Caco-2 (cell line): ENCODE measurements at regions not wholly inside any gene's neighbourhood (a gene's known extent, or its start where the extent isn't known, plus 50 kb on each side); places are given as distances from the start of the nearest gene placed in this dataset.

Experiments used
- BruUV-seq: library from RNA; stranded (reverse); fragments of 400-500 nt; replicated peaks from 2 replicates; lab custom pipeline; 2021; lab: Mats Ljungman, UMichigan
- CTCF ChIA-PET: fragments of 300-600 bp; sonication (Branson Sonifier 250); formaldehyde crosslinking; loops from one replicate; lab custom pipeline; 2022; ENCODE audit warnings: antibody characterized with exemption; lab: Charles Lee
- POLR2A ChIA-PET: fragments of 300-600 bp; sonication (Branson Sonifier 250); formaldehyde crosslinking; loops from one replicate; lab custom pipeline; 2022; ENCODE audit warnings: antibody characterized with exemption; lab: Charles Lee
- DNase-seq, 2 experiments: peaks; one replicate each; pipeline versions ENCODE4 v3.0.0 to v3.0.0-alpha.2; 2020 to 2022
- H3K27me3 ChIP-seq: replicated peaks from 2 replicates; pipeline ENCODE4 v1.6.0; 2011; ENCODE audit warnings: low read length; ENCODE audit not compliant: control insufficient read depth, insufficient read depth
- H3K36me3 ChIP-seq: 2 replicates; pipeline ENCODE4 v1.5.1; 2011; ENCODE audit warnings: low read length; ENCODE audit not compliant: control insufficient read depth, insufficient read depth
- H3K4me1 ChIP-seq: fragments of 250-450 bp; sonication (Bioruptor Pico); 2 replicates; pipeline ENCODE4 v1.5.1; 2020; ENCODE audit warnings: mild to moderate bottlenecking
- H3K4me3 ChIP-seq: 2 replicates; pipeline ENCODE4 v1.5.1; 2011; ENCODE audit warnings: low read depth, mild to moderate bottlenecking, control low read depth, low read length
- H3K9me3 ChIP-seq: fragments of 250-450 bp; sonication (Bioruptor Pico); 2 replicates; pipeline ENCODE4 v1.5.1; 2020; ENCODE audit warnings: mild to moderate bottlenecking, moderate library complexity
- H3K27ac Mint-ChIP-seq: one replicate; pipeline ENCODE4 v1.8.0; 2022; ENCODE audit warnings: mixed read lengths; ENCODE audit not compliant: unreplicated experiment
- H3K27me3 Mint-ChIP-seq: one replicate; pipeline ENCODE4 v1.8.0; 2022; ENCODE audit warnings: mixed read lengths; ENCODE audit not compliant: insufficient read depth, unreplicated experiment
- H3K36me3 Mint-ChIP-seq: one replicate; pipeline ENCODE4 v1.8.0; 2022; ENCODE audit warnings: mild to moderate bottlenecking, mixed read lengths; ENCODE audit not compliant: insufficient read depth, unreplicated experiment
- H3K4me1 Mint-ChIP-seq: one replicate; pipeline ENCODE4 v1.8.0; 2022; ENCODE audit warnings: low read depth, mixed read lengths; ENCODE audit not compliant: unreplicated experiment
- H3K4me3 Mint-ChIP-seq: one replicate; pipeline ENCODE4 v1.8.0; 2022; ENCODE audit warnings: mild to moderate bottlenecking, moderate library complexity, mixed read lengths; ENCODE audit not compliant: unreplicated experiment
- H3K9me3 Mint-ChIP-seq: one replicate; pipeline ENCODE4 v1.8.0; 2022; ENCODE audit warnings: mixed read lengths; ENCODE audit not compliant: unreplicated experiment
- CTCF ChIP-seq, 2 experiments: fragments of 200-600 bp in 1 of 2; IDR thresholded peaks; 1 replicate in 1 of 2; 2 replicates in 1 of 2; pipeline versions ENCODE4 v1.5.1 to v1.8.0; 2011 to 2022; ENCODE audit warnings: antibody characterized with exemption in 1 of 2, control low read depth in 1 of 2, inconsistent platforms in 1 of 2, low read depth in 1 of 2, low read length in 1 of 2, mild to moderate bottlenecking in 1 of 2, moderate library complexity in 1 of 2; ENCODE audit not compliant: insufficient read depth in 1 of 2, severe bottlenecking in 1 of 2, unreplicated experiment in 1 of 2
- intact Hi-C: fragments of 100-400 bp; cut with micrococcal nuclease; formaldehyde crosslinking; loops from one replicate; pipeline ENCODE4 v1.10.0; 2022; ENCODE audit not compliant: unreplicated experiment

- peaks cover 1% of the 10 kb centered on the region; the same call in 1 of the 2 replicates for H3K27me3 ChIP-seq
- Mint-ChIP-seq H3K4me3 (no peak overlapping the region), H3K9me3 (no peaks in the 10 kb centered on the region), H3K27ac (no peak overlapping the region), H3K27me3 (no peaks in the 10 kb centered on the region), H3K36me3 (no peaks in the 10 kb centered on the region), H3K4me1 (no peaks in the 10 kb centered on the region)
- no peaks in the 10 kb centered on the region for H3K9me3 ChIP-seq
- ChIA-PET POLR2A (no interaction called here), CTCF (no interaction called here)
- no peak overlapping the region for H3K4me3 ChIP-seq
- H3K36me3 ChIP-seq: no peaks in the 10 kb centered on the region
- TF ChIP-seq CTCF (IDR thresholded peaks at IDR 0.05; ENCODE audit: insufficient read depth in 1 of 2, low read depth in 1 of 2, low read length in 1 of 2, severe bottlenecking in 1 of 2, unreplicated experiment in 1 of 2): no peak
- intact Hi-C loops: no loop called here
- no TSS peak for BruUV-seq
- DNase-seq: no peak
- no peaks in the 10 kb centered on the region for H3K4me1 ChIP-seq
Measured at GRCh38 chr5:171695804-171696203, 89.8 kb upstream of the SMIM23 start.

- CTCF ChIA-PET: no interaction called here
- H3K27ac Mint-ChIP-seq: no peak overlapping the region
- no TSS peak for BruUV-seq
- intact Hi-C loops: no loop called here
- H3K27me3 ChIP-seq: peaks cover 1% of the 10 kb centered on the region; the same call in 1 of the 2 replicates
- TF ChIP-seq CTCF (IDR thresholded peaks at IDR 0.05; ENCODE audit: insufficient read depth in 1 of 2, low read depth in 1 of 2, low read length in 1 of 2, severe bottlenecking in 1 of 2, unreplicated experiment in 1 of 2): no peak
- H3K4me3 ChIP-seq: no peak overlapping the region
- no peaks in the 10 kb centered on the region for H3K36me3 ChIP-seq
- no peaks in the 10 kb centered on the region for H3K36me3 Mint-ChIP-seq
- H3K9me3 Mint-ChIP-seq: no peaks in the 10 kb centered on the region
- H3K9me3 ChIP-seq: no peaks in the 10 kb centered on the region
- no peaks in the 10 kb centered on the region for H3K4me1 ChIP-seq
- DNase-seq: no peak
- POLR2A ChIA-PET: no interaction called here
- H3K27me3 Mint-ChIP-seq: peaks cover 3% of the 10 kb centered on the region
- no peaks in the 10 kb centered on the region for H3K4me1 Mint-ChIP-seq
- H3K4me3 Mint-ChIP-seq: no peak overlapping the region
Measured at GRCh38 chr5:171697221-171698102, 88.2 kb upstream of the SMIM23 start.

GRCh38 chr5:171700318-171700912, 85.2 kb upstream of the SMIM23 start:
- POLR2A ChIA-PET: no interaction called here
- BruUV-seq: no TSS peak
- intact Hi-C loops: no loop called here

More at GRCh38 chr5:171700318-171700912, 85.2 kb upstream of the SMIM23 start:
- Mint-ChIP-seq H3K27me3 (peaks cover 13% of the 10 kb centered on the region), H3K4me1 (no peaks in the 10 kb centered on the region), H3K9me3 (no peaks in the 10 kb centered on the region), H3K27ac (no peak overlapping the region), H3K36me3 (no peaks in the 10 kb centered on the region), H3K4me3 (no peak overlapping the region)
- no peaks in the 10 kb centered on the region for H3K36me3 ChIP-seq
- H3K9me3 ChIP-seq: no peaks in the 10 kb centered on the region
- TF ChIP-seq CTCF (IDR thresholded peaks at IDR 0.05; ENCODE audit: insufficient read depth in 1 of 2, low read depth in 1 of 2, low read length in 1 of 2, severe bottlenecking in 1 of 2, unreplicated experiment in 1 of 2): no peak
- DNase-seq: no peak
- CTCF ChIA-PET: no interaction called here
- H3K4me3 ChIP-seq: no peak overlapping the region
- peaks cover 1% of the 10 kb centered on the region; the same call in 1 of the 2 replicates for H3K27me3 ChIP-seq
- no peaks in the 10 kb centered on the region for H3K4me1 ChIP-seq
